OCI-LY1 (cell line): ENCODE measurements at regions not wholly inside any gene's neighbourhood (a gene's known extent, or its start where the extent isn't known, plus 50 kb on each side); places are given as distances from the start of the nearest gene placed in this dataset.

Experiments used
- CTCF ChIP-seq: fragments of 200-600 bp; sonication (generic), shearing (Covaris generic); IDR thresholded peaks from 2 replicates; pipeline ENCODE4 v1.5.1; 2017; ENCODE audit warnings: mild to moderate bottlenecking, antibody characterized with exemption, low read length, moderate library complexity, mixed read lengths
- EZH2 ChIP-seq: fragments of 200-600 bp; sonication (generic), shearing (Covaris generic); IDR thresholded peaks from 2 replicates; pipeline ENCODE4 v1.8.0; 2017; ENCODE audit warnings: borderline replicate concordance, mixed run types, mild to moderate bottlenecking, antibody characterized with exemption, low read length, moderate library complexity, mixed read lengths

DNA sequence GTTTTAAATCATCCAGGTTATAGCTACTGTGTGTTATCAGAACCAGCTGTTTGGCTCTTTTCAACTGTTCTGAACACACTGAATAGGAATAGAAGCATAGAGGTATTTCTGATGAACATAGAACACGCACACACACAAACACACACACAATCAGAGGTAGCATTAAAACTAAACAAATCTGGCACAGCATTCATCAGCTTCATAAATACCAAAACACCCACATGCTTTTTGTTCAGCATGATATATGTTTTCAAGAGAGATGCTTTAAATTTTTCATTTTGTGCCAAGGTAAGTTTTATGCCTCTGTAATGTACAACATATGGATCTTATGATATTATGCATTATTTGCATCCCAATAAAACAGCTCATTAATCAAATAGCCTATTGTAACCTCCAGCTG is 208.6 kb downstream of the GALC start:
- TF ChIP-seq CTCF (no peak), EZH2 (no peak)
